ENCODE measurements at regions not wholly inside any gene's neighbourhood (a gene's known extent, or its start where the extent isn't known, plus 50 kb on each side); places are given as distances from the start of the nearest gene placed in this dataset.
A peak's percentile ranks its signal among the peaks of the same experiment; 100 is the strongest.

GRCh38 chr5:57036761-57037160 lies 84.8 kb upstream of the MIER3 start:
- no peak for DNase-seq (ENCODE audit: low read depth)
- H3K4me3 ChIP-seq (replicated peaks; ENCODE audit: low read depth, low read length): no peak overlapping the region
- TF ChIP-seq CTCF (IDR thresholded peaks at IDR 0.05; ENCODE audit: low read length, missing control alignments): no peak

GRCh38 chr5:57037355-57037754 lies 85.4 kb upstream of the MIER3 start:
- no peak for TF ChIP-seq CTCF (IDR thresholded peaks at IDR 0.05; ENCODE audit: low read length, missing control alignments)
- peak; percentile 1 for DNase-seq (ENCODE audit: low read depth)
- no peak overlapping the region for H3K4me3 ChIP-seq (replicated peaks; ENCODE audit: low read depth, low read length)

GRCh38 chr5:57041570-57041969 lies 89.6 kb upstream of the MIER3 start:
- no peak overlapping the region for H3K4me3 ChIP-seq (replicated peaks; ENCODE audit: low read depth, low read length)
- no peak for DNase-seq (ENCODE audit: low read depth)
- TF ChIP-seq CTCF (IDR thresholded peaks at IDR 0.05; ENCODE audit: low read length, missing control alignments): no peak

GRCh38 chr5:57042524-57042931 lies 90.6 kb upstream of the MIER3 start:
- H3K4me3 ChIP-seq (replicated peaks; ENCODE audit: low read depth, low read length): no peak overlapping the region
- no peak for DNase-seq (ENCODE audit: low read depth)
- TF ChIP-seq CTCF (IDR thresholded peaks at IDR 0.05; ENCODE audit: low read length, missing control alignments): no peak

GRCh38 chr5:57054135-57054534 lies 102.2 kb upstream of the MIER3 start:
- no peak for TF ChIP-seq CTCF (IDR thresholded peaks at IDR 0.05; ENCODE audit: low read length, missing control alignments)

GRCh38 chr5:57054671-57055070 lies 102.7 kb upstream of the MIER3 start:
- H3K4me3 ChIP-seq (replicated peaks; ENCODE audit: low read depth, low read length): no peak overlapping the region
- no peak for DNase-seq (ENCODE audit: low read depth)
- TF ChIP-seq CTCF (IDR thresholded peaks at IDR 0.05; ENCODE audit: low read length, missing control alignments): no peak

More at GRCh38 chr5:57054135-57054534, 102.2 kb upstream of the MIER3 start:
- no peak for DNase-seq (ENCODE audit: low read depth)
- H3K4me3 ChIP-seq (replicated peaks; ENCODE audit: low read depth, low read length): no peak overlapping the region

- DNase-seq (ENCODE audit: low read depth): no peak
- no peak for TF ChIP-seq CTCF (IDR thresholded peaks at IDR 0.05; ENCODE audit: low read length, missing control alignments)
- H3K4me3 ChIP-seq (replicated peaks; ENCODE audit: low read depth, low read length): no peak overlapping the region
Observed at GRCh38 chr5:57055731-57056130, 103.8 kb upstream of the MIER3 start.

All from fibroblast of pulmonary artery (primary cell).